Body of pancreas (tissue), 4 donors: ENCODE measurements at regions not wholly inside any gene's neighbourhood (a gene's known extent, or its start where the extent isn't known, plus 50 kb on each side); places are given as distances from the start of the nearest gene placed in this dataset.

Experiments
- ATAC-seq: fragments of 150-250 bp; one replicate; pipeline ENCODE4 v1.9.1; 2016
- DNase-seq, 4 donors: peaks; one replicate each; pipeline ENCODE4 v3.0.0-alpha.2; 2019
- H3K27ac ChIP-seq, 4 donors: fragments of 200-600 bp; sonication (generic); 1 replicate in 3 of 4; 2 replicates in 1 of 4; pipeline versions ENCODE4 v1.5.1 to v1.6.1; 2016 to 2019; ENCODE audit warnings: mild to moderate bottlenecking in 1 of 4, mixed read lengths in 1 of 4, moderate library complexity in 1 of 4
- H3K27me3 ChIP-seq, 2 donors: fragments of 200-600 bp; sonication (generic); one replicate each; pipeline ENCODE4 v1.6.0; 2016; ENCODE audit warnings: mild to moderate bottlenecking in 1 of 2
- H3K36me3 ChIP-seq, 2 donors: fragments of 200-600 bp; sonication (generic); replicated peaks in 1 of 2; 2 replicates each; pipeline ENCODE4 v1.5.1; 2016; ENCODE audit warnings: low read depth in 2 of 2; ENCODE audit not compliant: insufficient read depth in 1 of 2
- H3K4me1 ChIP-seq: fragments of 200-600 bp; sonication (generic); one replicate; pipeline ENCODE4 v1.6.0; 2016
- H3K4me3 ChIP-seq, 2 donors: fragments of 200-600 bp; sonication (generic); 1 replicate in 1 of 2; 2 replicates in 1 of 2; pipeline ENCODE4 v1.5.1; 2016 to 2019
- H3K9me3 ChIP-seq, 3 donors: fragments of 200-600 bp; sonication (generic); 1 replicate in 2 of 3; 2 replicates in 1 of 3; pipeline ENCODE4 v1.5.1; 2016
- POLR2A ChIP-seq, 3 donors: fragments of 450-650 bp; IDR thresholded peaks; one replicate each; pipeline ENCODE4 v1.6.1; 2016; ENCODE audit warnings: antibody characterized with exemption in 3 of 3, mild to moderate bottlenecking in 2 of 3
- WGBS, 2 donors: methylation state at CpG; one replicate each; pipeline ENCODE4 v1.1.5; 2017; 5-methylcytosine and 5-hydroxymethylcytosine counted together
- intact Hi-C: fragments of 100-400 bp; cut with DNase I; formaldehyde crosslinking; loops from one replicate; pipeline ENCODE4 v1.15.1; 2023
- TF ChIP-seq, protein P1 (sequence below), 7 experiments: fragments of 450-650 bp in 4 of 7; fragments of 200-600 bp in 3 of 7; sonication (generic) in 3 of 7; IDR thresholded peaks; one replicate each; pipeline ENCODE4 v1.5.1; 2016 to 2019; ENCODE audit warnings: antibody characterized with exemption in 7 of 7

GRCh38 chr2:238663586-238663985, 184.3 kb upstream of the TWIST2 start:
- ATAC-seq: no peak
- Histone ChIP-seq H3K36me3 (no peaks in the 10 kb centered on the region), H3K27me3 (no peaks in the 10 kb centered on the region), H3K4me3 (no peak overlapping the region), H3K9me3 (no peaks in the 10 kb centered on the region), H3K4me1 (no peaks in the 10 kb centered on the region), H3K27ac (no peak overlapping the region)
- intact Hi-C loops: no loop called here
- 56 to 64% methylated on average over 8 to 9 of the region's 9 CpGs for WGBS, 2 donors
- DNase-seq: no peak
- no peak for TF ChIP-seq POLR2A (IDR thresholded peaks at IDR 0.05)
- TF ChIP-seq, protein P1, sequence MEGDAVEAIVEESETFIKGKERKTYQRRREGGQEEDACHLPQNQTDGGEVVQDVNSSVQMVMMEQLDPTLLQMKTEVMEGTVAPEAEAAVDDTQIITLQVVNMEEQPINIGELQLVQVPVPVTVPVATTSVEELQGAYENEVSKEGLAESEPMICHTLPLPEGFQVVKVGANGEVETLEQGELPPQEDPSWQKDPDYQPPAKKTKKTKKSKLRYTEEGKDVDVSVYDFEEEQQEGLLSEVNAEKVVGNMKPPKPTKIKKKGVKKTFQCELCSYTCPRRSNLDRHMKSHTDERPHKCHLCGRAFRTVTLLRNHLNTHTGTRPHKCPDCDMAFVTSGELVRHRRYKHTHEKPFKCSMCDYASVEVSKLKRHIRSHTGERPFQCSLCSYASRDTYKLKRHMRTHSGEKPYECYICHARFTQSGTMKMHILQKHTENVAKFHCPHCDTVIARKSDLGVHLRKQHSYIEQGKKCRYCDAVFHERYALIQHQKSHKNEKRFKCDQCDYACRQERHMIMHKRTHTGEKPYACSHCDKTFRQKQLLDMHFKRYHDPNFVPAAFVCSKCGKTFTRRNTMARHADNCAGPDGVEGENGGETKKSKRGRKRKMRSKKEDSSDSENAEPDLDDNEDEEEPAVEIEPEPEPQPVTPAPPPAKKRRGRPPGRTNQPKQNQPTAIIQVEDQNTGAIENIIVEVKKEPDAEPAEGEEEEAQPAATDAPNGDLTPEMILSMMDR (IDR thresholded peaks at IDR 0.05): no peak

DNA sequence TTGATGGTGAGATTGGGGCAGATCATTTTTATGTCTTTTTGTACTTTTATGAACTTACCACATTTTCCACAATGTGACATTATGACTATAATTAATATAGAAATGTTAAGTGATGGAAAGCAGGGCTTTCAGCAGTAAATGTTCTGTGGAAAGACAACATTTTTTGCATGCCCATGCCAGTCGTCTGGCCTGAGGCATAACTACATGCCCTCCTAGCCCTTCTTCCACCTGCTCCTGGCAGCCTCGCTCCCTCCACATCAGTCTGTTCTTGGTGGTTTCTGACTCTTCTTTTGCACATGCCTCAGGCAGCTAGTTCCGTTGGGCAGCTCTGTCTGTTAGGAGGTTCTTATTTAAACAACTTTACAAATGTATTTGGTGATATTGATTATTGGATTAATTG, 182.0 kb upstream of the TWIST2 start:
- no peaks in the 10 kb centered on the region for H3K36me3 ChIP-seq
- intact Hi-C loops: no loop called here
- DNase-seq: no peak
- no peaks in the 10 kb centered on the region for H3K27me3 ChIP-seq
- H3K4me1 ChIP-seq: no peaks in the 10 kb centered on the region
- TF ChIP-seq, protein P1 (IDR thresholded peaks at IDR 0.05): no peak
- TF ChIP-seq POLR2A (IDR thresholded peaks at IDR 0.05): no peak
- WGBS, 2 donors: 22 to 24% methylated on average over 3 of the region's 3 CpGs
- no peak overlapping the region for H3K27ac ChIP-seq
- H3K9me3 ChIP-seq: no peaks in the 10 kb centered on the region
- ATAC-seq: no peak
- H3K4me3 ChIP-seq: no peak overlapping the region

DNA sequence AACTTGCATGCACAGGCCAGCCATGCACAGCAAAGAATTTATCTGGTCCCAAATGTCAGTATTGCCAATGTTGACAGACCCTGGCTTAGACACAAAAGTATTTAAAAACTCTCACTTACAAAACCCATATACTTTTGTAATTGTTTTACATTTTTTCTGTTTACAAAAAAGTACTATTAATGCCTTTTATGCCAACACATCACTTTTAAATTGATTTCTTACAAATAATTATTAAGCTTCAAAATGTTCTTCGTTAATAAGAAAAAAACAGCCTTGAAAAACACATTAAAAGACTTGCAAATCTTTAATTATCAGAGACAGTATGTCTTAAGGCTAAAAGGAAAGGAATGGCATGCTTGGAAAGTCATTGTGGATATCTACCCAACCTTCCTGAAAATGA, 181.3 kb upstream of the TWIST2 start:
- Histone ChIP-seq H3K27me3 (no peaks in the 10 kb centered on the region), H3K9me3 (no peaks in the 10 kb centered on the region), H3K36me3 (no peaks in the 10 kb centered on the region), H3K4me1 (no peaks in the 10 kb centered on the region), H3K4me3 (no peak overlapping the region), H3K27ac (no peak overlapping the region)
- TF ChIP-seq, protein P1 (IDR thresholded peaks at IDR 0.05): no peak
- no peak for TF ChIP-seq POLR2A (IDR thresholded peaks at IDR 0.05)
- intact Hi-C loops: no loop called here
- 17 to 48% methylated on average over 1 of the region's 1 CpG for WGBS, 2 donors
- ATAC-seq (no peak), DNase-seq (no peak)

DNA sequence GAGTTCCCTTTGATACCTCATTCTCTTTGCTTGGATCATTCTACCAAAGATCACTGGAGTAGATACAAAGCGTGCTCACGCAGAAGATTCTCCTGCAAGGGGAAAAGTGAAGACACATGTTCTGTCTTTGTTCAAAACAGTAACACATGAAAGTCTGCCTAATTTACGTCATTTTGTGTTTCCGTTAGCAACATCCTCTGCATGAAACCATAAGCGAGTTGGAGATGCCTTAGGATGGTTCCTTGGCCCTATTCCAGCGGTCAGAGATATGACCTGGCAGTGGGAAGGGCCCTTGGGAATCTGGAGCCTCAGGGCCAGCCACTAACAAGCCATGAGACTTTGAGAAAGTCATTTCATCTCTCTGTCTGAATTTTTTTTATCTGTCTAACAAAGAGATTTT, 180.9 kb upstream of the TWIST2 start:
- Histone ChIP-seq H3K4me3 (no peak overlapping the region), H3K36me3 (no peaks in the 10 kb centered on the region), H3K27ac (no peak overlapping the region), H3K9me3 (no peaks in the 10 kb centered on the region), H3K4me1 (no peaks in the 10 kb centered on the region), H3K27me3 (no peaks in the 10 kb centered on the region)
- intact Hi-C loops: no loop called here
- ATAC-seq (no peak), DNase-seq (no peak)
- TF ChIP-seq, protein P1 (IDR thresholded peaks at IDR 0.05): no peak
- 57 to 62% methylated on average over 6 of the region's 6 CpGs for whole genome bisulfite sequencing, 2 donors

DNA sequence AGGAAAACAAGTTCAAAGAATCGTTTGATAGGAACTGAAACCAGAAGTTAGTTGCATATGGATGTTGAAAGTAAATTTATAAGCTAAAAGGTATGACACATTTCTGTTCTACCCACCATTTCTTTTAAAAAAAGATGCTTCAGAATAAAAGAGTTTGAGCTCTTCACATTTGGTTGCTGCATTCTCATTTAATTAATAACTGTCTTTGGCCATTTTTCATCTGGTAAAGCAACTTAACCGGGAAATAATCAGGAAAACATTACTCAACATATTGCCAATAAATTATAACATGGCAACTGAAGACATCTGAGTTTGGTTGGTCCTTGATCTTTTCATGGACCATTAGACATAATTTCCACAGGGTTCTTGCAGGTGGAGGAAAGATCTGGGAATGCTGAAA, 180.2 kb upstream of the TWIST2 start:
- Histone ChIP-seq H3K4me1 (no peaks in the 10 kb centered on the region), H3K27me3 (no peaks in the 10 kb centered on the region), H3K9me3 (no peaks in the 10 kb centered on the region), H3K36me3 (no peaks in the 10 kb centered on the region), H3K27ac (no peak overlapping the region), H3K4me3 (no peak overlapping the region)
- DNase-seq (no peak), ATAC-seq (no peak)
- TF ChIP-seq, protein P1 (IDR thresholded peaks at IDR 0.05): no peak
- TF ChIP-seq POLR2A (IDR thresholded peaks at IDR 0.05): no peak
- 23 to 31% methylated on average over 2 of the region's 2 CpGs for WGBS, 2 donors
- intact Hi-C loops: no loop called here
